Keratinocyte (primary cell): ENCODE measurements at regions not wholly inside any gene's neighbourhood (a gene's known extent, or its start where the extent isn't known, plus 50 kb on each side); places are given as distances from the start of the nearest gene placed in this dataset.

Experiments used
- DNase-seq: peaks from one replicate; pipeline ENCODE4 v3.0.0-alpha.2; 2011; ENCODE audit warnings: low read depth, missing footprints, low spot score
- FAIRE-seq: peaks from 2 replicates; lab custom pipeline; 2011; peaks lifted over from hg19 to GRCh38; lab: Jason Lieb, UNC
- H2AFZ ChIP-seq: 2 replicates; pipeline ENCODE4 v1.6.0; 2012; ENCODE audit warnings: low read length, control low read depth, inconsistent platforms; ENCODE audit not compliant: control insufficient read depth
- H3K27ac ChIP-seq: 2 replicates; pipeline ENCODE4 v1.5.1; 2011; ENCODE audit warnings: low read length; ENCODE audit not compliant: control insufficient read depth, insufficient read depth
- H3K27me3 ChIP-seq: 3 replicates; pipeline ENCODE4 v1.6.0; 2011; ENCODE audit warnings: low read length; ENCODE audit not compliant: control insufficient read depth, insufficient read depth; ENCODE audit errors: extremely low read depth
- H3K36me3 ChIP-seq, 2 experiments: 2 replicates in 1 of 2; 3 replicates in 1 of 2; pipeline ENCODE4 v1.5.1; 2011; ENCODE audit warnings: low read length in 2 of 2, mild to moderate bottlenecking in 1 of 2; ENCODE audit not compliant: control insufficient read depth in 2 of 2, insufficient read depth in 2 of 2; ENCODE audit errors: extremely low read depth in 1 of 2
- H3K4me1 ChIP-seq: 3 replicates; pipeline ENCODE4 v1.5.1; 2011; ENCODE audit warnings: low read length; ENCODE audit not compliant: control insufficient read depth, insufficient read depth; ENCODE audit errors: extremely low read depth
- H3K4me2 ChIP-seq: 3 replicates; pipeline ENCODE4 v1.6.0; 2011; ENCODE audit warnings: low read depth, low read length; ENCODE audit not compliant: control insufficient read depth, insufficient read depth; ENCODE audit errors: extremely low read depth
- H3K4me3 ChIP-seq, 3 experiments: fragments of 200-600 bp in 1 of 3; sonication (generic) in 1 of 3; 2 replicates in 2 of 3; 3 replicates in 1 of 3; pipeline ENCODE4 v1.5.1; 2011 to 2016; ENCODE audit warnings: low read length in 3 of 3, mild to moderate bottlenecking in 3 of 3, control low read depth in 2 of 3, inconsistent platforms in 1 of 3, low read depth in 1 of 3, mixed read lengths in 1 of 3, mixed run types in 1 of 3, moderate library complexity in 1 of 3; ENCODE audit not compliant: control insufficient read depth in 2 of 3, insufficient read depth in 2 of 3; ENCODE audit errors: extremely low read depth in 1 of 3
- H3K79me2 ChIP-seq: 2 replicates; pipeline ENCODE4 v1.6.0; 2012; ENCODE audit warnings: low read length; ENCODE audit not compliant: control insufficient read depth, insufficient read depth
- H3K9ac ChIP-seq: 3 replicates; pipeline ENCODE4 v1.6.0; 2011; ENCODE audit warnings: low read length; ENCODE audit not compliant: control insufficient read depth, insufficient read depth; ENCODE audit errors: extremely low read depth
- H3K9me1 ChIP-seq: 3 replicates; pipeline ENCODE4 v1.6.0; 2011; ENCODE audit warnings: low read length; ENCODE audit not compliant: control insufficient read depth, insufficient read depth; ENCODE audit errors: extremely low read depth
- H3K9me3 ChIP-seq: 2 replicates; pipeline ENCODE4 v1.5.1; 2012; ENCODE audit warnings: low read depth, low read length; ENCODE audit not compliant: control insufficient read depth
- H4K20me1 ChIP-seq: 3 replicates; pipeline ENCODE4 v1.6.0; 2011; ENCODE audit warnings: low read length; ENCODE audit not compliant: control insufficient read depth, insufficient read depth; ENCODE audit errors: extremely low read depth
- EZH2 ChIP-seq: IDR thresholded peaks from one replicate; pipeline ENCODE4 v1.6.1; 2012; ENCODE audit warnings: inconsistent platforms, mild to moderate bottlenecking, low read length, moderate library complexity
- dilution Hi-C: fragments of 300-500 bp; cut with MboI; formaldehyde crosslinking; loops from one replicate; pipeline ENCODE4 v1.7.0; 2020; ENCODE audit warnings: low sequenced_read_pairs; ENCODE audit not compliant: extremely low pct_ligation_motif_present
- TF ChIP-seq, protein P1 (sequence below), 3 experiments: IDR thresholded peaks in 1 of 3; conservative IDR thresholded peaks in 1 of 3; optimal IDR thresholded peaks in 1 of 3; 2 replicates in 2 of 3; 3 replicates in 1 of 3; pipeline versions ENCODE3 to v1.5.1; 2011; ENCODE audit warnings: low read length in 3 of 3, mild to moderate bottlenecking in 3 of 3, moderate library complexity in 2 of 3, control low read depth in 1 of 3, inconsistent platforms in 1 of 3; ENCODE audit not compliant: insufficient read depth in 2 of 3; ENCODE audit errors: extremely low read depth in 1 of 3

DNA sequence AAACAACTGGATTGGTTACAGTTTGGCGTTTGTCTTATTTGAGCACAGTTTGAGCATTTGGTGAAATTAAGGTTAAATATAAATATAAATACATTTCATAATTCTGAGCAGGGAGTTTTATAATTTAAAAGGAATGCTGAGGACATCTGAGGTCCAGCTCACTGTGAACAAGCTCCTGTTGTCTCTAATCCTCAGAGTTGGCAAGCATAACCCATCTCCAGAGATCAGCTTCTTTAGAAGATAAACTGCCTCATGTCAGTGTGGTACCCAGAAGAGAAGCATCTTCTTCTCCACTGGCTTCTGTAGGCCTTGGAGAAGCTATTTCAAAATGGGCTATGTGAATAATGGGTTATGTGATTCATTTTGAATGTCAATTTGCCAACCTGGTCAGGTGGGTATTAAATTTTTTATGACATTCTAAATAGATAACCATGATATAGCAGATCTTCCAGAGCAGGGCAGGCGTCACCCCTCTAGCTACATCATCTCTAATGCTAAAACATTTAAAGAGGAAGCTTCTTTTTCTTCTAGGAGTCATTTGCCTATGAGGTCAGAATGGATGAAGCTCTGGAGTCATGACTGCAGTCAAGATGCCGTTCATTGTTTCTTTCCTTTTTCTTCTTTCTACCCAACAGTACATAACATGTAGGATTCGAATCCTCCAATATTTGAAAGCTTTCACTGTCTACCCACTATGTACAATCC lies 324.0 kb downstream of the RNF144A start:
- no peak overlapping the region for H2AFZ ChIP-seq
- FAIRE-seq (no peak), DNase-seq (no peak)
- no peak overlapping the region for H3K4me2 ChIP-seq
- H3K27me3 ChIP-seq = no peaks in the 10 kb centered on the region
- no peak overlapping the region for H3K9ac ChIP-seq
- no peaks in the 10 kb centered on the region for H3K79me2 ChIP-seq
- no peak overlapping the region for H3K27ac ChIP-seq
- dilution Hi-C loops = no loop called here
- H3K36me3 ChIP-seq = no peaks in the 10 kb centered on the region
- no peaks in the 10 kb centered on the region for H3K9me1 ChIP-seq
- no peaks in the 10 kb centered on the region for H4K20me1 ChIP-seq
- H3K4me3 ChIP-seq = no peak overlapping the region
- H3K4me1 ChIP-seq = no peaks in the 10 kb centered on the region
- H3K9me3 ChIP-seq = no peaks in the 10 kb centered on the region
- TF ChIP-seq EZH2 = no peak
- TF ChIP-seq, protein P1, sequence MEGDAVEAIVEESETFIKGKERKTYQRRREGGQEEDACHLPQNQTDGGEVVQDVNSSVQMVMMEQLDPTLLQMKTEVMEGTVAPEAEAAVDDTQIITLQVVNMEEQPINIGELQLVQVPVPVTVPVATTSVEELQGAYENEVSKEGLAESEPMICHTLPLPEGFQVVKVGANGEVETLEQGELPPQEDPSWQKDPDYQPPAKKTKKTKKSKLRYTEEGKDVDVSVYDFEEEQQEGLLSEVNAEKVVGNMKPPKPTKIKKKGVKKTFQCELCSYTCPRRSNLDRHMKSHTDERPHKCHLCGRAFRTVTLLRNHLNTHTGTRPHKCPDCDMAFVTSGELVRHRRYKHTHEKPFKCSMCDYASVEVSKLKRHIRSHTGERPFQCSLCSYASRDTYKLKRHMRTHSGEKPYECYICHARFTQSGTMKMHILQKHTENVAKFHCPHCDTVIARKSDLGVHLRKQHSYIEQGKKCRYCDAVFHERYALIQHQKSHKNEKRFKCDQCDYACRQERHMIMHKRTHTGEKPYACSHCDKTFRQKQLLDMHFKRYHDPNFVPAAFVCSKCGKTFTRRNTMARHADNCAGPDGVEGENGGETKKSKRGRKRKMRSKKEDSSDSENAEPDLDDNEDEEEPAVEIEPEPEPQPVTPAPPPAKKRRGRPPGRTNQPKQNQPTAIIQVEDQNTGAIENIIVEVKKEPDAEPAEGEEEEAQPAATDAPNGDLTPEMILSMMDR (optimal IDR thresholded peaks at IDR 0.05 in 1 of 3, IDR thresholded peaks at IDR 0.05 in 1 of 3, conservative IDR thresholded peaks at IDR 0.05 in 1 of 3; ENCODE audit: extremely low read depth in 1 of 3, insufficient read depth in 2 of 3, low read length in 3 of 3) = no peak

DNA sequence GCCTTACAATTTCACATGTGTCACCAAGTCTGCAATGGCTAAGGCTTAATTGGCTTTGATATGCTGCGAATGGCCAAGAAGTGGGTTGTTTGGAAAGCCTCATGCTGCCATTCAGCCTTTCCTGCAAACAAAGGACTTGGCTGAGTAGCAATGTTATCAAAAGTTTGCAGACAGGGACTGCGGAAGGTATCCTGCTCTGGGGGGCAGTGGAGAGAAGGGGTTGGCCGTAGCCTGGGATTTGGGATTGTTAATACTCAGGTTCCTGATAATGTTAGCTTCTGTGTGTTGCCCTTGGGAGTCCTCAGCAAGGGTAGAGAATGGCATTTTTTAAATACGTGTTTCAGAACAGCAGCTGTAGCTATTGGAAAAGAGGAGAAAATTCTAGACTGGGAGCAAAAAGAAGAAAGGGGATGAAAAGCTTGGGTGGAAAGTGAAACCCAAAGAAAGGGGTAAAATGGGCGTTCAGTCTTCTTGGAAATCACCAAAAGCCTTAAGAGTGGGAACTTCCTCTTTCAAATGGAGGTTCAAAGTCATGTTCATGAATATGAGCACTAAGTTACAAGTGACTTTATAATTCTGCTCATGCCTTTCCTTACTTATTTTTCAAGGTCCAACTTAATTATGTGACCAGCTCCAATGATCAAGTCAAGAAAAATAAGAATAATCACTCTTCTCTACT lies 325.1 kb downstream of the RNF144A start:
- no peaks in the 10 kb centered on the region for H3K36me3 ChIP-seq
- H3K27ac ChIP-seq = no peak overlapping the region
- FAIRE-seq (no peak), DNase-seq (no peak)
- H3K4me2 ChIP-seq = no peak overlapping the region
- no peaks in the 10 kb centered on the region for H3K79me2 ChIP-seq
- no peak overlapping the region for H3K9ac ChIP-seq
- dilution Hi-C loops = no loop called here
- H3K27me3 ChIP-seq = no peaks in the 10 kb centered on the region
- no peaks in the 10 kb centered on the region for H4K20me1 ChIP-seq
- no peaks in the 10 kb centered on the region for H3K9me1 ChIP-seq
- H3K9me3 ChIP-seq = no peaks in the 10 kb centered on the region
- TF ChIP-seq, protein P1 (optimal IDR thresholded peaks at IDR 0.05 in 1 of 3, IDR thresholded peaks at IDR 0.05 in 1 of 3, conservative IDR thresholded peaks at IDR 0.05 in 1 of 3; ENCODE audit: extremely low read depth in 1 of 3, insufficient read depth in 2 of 3, low read length in 3 of 3) = no peak
- TF ChIP-seq EZH2 = no peak
- H3K4me3 ChIP-seq = no peak overlapping the region
- no peaks in the 10 kb centered on the region for H3K4me1 ChIP-seq
- no peak overlapping the region for H2AFZ ChIP-seq
